ENCODE measurements at regions not wholly inside any gene's neighbourhood (a gene's known extent, or its start where the extent isn't known, plus 50 kb on each side); places are given as distances from the start of the nearest gene placed in this dataset.

- no peak for TF ChIP-seq CTCF (IDR thresholded peaks at IDR 0.05)
- no peak for TF ChIP-seq POLR2A (IDR thresholded peaks at IDR 0.05)
These were observed 100.4 kb upstream of the FAM174A start for GRCh38 chr5:100434815-100435214.

Measured in esophagus squamous epithelium (tissue), 4 donors.